T-cell (primary cell): ENCODE measurements at regions not wholly inside any gene's neighbourhood (a gene's known extent, or its start where the extent isn't known, plus 50 kb on each side); places are given as distances from the start of the nearest gene placed in this dataset.

Source experiments
- ATAC-seq, 4 experiments: fragments of 200-7000 bp in 3 of 4; fragments of 150-1000 bp in 1 of 4; cut with Tn5 transposase; replicated peaks in 1 of 4; 1 replicate in 3 of 4; 2 replicates in 1 of 4; pipeline ENCODE4 v1.10.0; 2021; ENCODE audit warnings: moderate library complexity in 3 of 4, mild to moderate bottlenecking in 2 of 4, moderate number of reproducible peaks in 1 of 4
- CTCF ChIA-PET, 2 donors: fragments of 300-600 bp; sonication (Branson Sonifier 250); formaldehyde crosslinking; loops; one replicate each; lab custom pipeline; 2022; ENCODE audit warnings: antibody characterized with exemption in 2 of 2; lab: Charles Lee
- POLR2A ChIA-PET, 2 donors: fragments of 300-600 bp; sonication (Branson Sonifier 250); formaldehyde crosslinking; loops; one replicate each; lab custom pipeline; 2022; ENCODE audit warnings: antibody characterized with exemption in 2 of 2; lab: Charles Lee
- DNase-seq, 35 experiments: peaks; one replicate each; pipeline versions ENCODE4 v3.0.0 to v3.0.0-alpha.2; 2013 to 2023
- H3K27ac ChIP-seq: one replicate; pipeline ENCODE4 v1.5.1; 2013; ENCODE audit warnings: low read length
- H3K27me3 ChIP-seq, 2 experiments: replicated peaks in 1 of 2; 1 replicate in 1 of 2; 2 replicates in 1 of 2; pipeline versions ENCODE4 v1.6.1 to v1.7.0; 2013; ENCODE audit warnings: low read length in 1 of 2, mixed read lengths in 1 of 2; ENCODE audit not compliant: control insufficient read depth in 2 of 2, insufficient read depth in 2 of 2; ENCODE audit errors: extremely low read depth in 1 of 2
- H3K36me3 ChIP-seq, 2 donors: 1 replicate in 1 of 2; 2 replicates in 1 of 2; pipeline versions ENCODE4 v1.6.1 to v1.7.0; 2013; ENCODE audit warnings: low read length in 1 of 2; ENCODE audit not compliant: control insufficient read depth in 2 of 2, insufficient read depth in 1 of 2; ENCODE audit errors: extremely low read depth in 1 of 2
- H3K4me1 ChIP-seq, 2 experiments: 1 replicate in 1 of 2; 2 replicates in 1 of 2; pipeline versions ENCODE4 v1.6.1 to v1.7.0; 2013; ENCODE audit warnings: low read length in 2 of 2, mixed read lengths in 1 of 2; ENCODE audit not compliant: insufficient read depth in 2 of 2, control insufficient read depth in 1 of 2; ENCODE audit errors: extremely low read depth in 1 of 2
- H3K4me3 ChIP-seq, 2 donors: 1 replicate in 1 of 2; 2 replicates in 1 of 2; pipeline versions ENCODE4 v1.5.1 to v1.7.0; 2013; ENCODE audit warnings: mild to moderate bottlenecking in 2 of 2, low read length in 1 of 2, moderate library complexity in 1 of 2; ENCODE audit not compliant: control insufficient read depth in 1 of 2; ENCODE audit errors: extremely low read depth in 1 of 2
- H3K9me3 ChIP-seq: 2 replicates; pipeline ENCODE4 v1.7.0; 2013
- H3K27ac Mint-ChIP-seq, 2 donors: one replicate each; pipeline ENCODE4 v1.8.0; 2020 to 2021; ENCODE audit warnings: mild to moderate bottlenecking in 2 of 2, mixed read lengths in 2 of 2
- H3K27me3 Mint-ChIP-seq, 2 donors: one replicate each; pipeline ENCODE4 v1.8.0; 2021 to 2022; ENCODE audit warnings: mixed read lengths in 2 of 2
- H3K36me3 Mint-ChIP-seq: one replicate; pipeline ENCODE4 v1.8.0; 2021; ENCODE audit warnings: mixed read lengths
- H3K4me1 Mint-ChIP-seq, 3 donors: one replicate each; pipeline ENCODE4 v1.8.0; 2020 to 2022; ENCODE audit warnings: mixed read lengths in 3 of 3, mild to moderate bottlenecking in 1 of 3
- H3K4me3 Mint-ChIP-seq, 3 donors: one replicate each; pipeline ENCODE4 v1.8.0; 2020 to 2022; ENCODE audit warnings: mild to moderate bottlenecking in 3 of 3, mixed read lengths in 3 of 3, moderate library complexity in 3 of 3
- H3K9me3 Mint-ChIP-seq, 3 donors: one replicate each; pipeline ENCODE4 v1.8.0; 2020 to 2022; ENCODE audit warnings: mixed read lengths in 3 of 3
- WGBS: methylation state at CpG from one replicate; pipeline ENCODE4 v1.1.5; 2013; ENCODE audit warnings: missing lambda C conversion rate; ENCODE audit not compliant: insufficient coverage; 5-methylcytosine and 5-hydroxymethylcytosine counted together

DNA sequence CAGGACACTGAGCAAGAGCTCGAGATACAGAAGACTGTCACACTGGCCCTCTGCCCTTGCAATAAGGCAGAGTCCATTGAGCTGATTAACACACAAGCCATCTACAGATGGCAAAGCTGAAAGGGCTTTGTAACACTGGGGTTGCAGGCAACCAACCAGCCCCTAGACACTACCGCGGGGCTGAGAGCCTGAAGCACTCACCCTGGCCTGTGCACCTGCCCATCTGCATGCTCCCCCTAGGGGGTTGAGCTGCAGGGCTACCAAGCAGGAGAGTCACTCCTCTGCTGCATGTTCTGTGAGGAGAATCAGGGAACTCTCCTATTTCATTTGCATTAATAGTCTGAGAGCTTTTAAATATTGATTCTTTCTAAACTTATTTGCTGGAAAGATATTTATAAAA is 128.1 kb upstream of the VIPR2 start:
- Mint-ChIP-seq H3K36me3 (no peaks in the 10 kb centered on the region), H3K9me3 (peaks cover 25 to 52% (median 30%) of the 10 kb centered on the region in 3 donors), H3K27ac (no peak overlapping the region), H3K27me3 (peaks cover 7 to 15% of the 10 kb centered on the region in 2 donors), H3K4me3 (no peak overlapping the region), H3K4me1 (no peaks in the 10 kb centered on the region)
- H3K9me3 ChIP-seq, result peaks cover 4% of the 10 kb centered on the region
- CTCF ChIA-PET, result no interaction called here
- H3K4me3 ChIP-seq, result no peak overlapping the region
- 44% methylated on average over 1 of the region's 3 CpGs for WGBS
- DNase-seq, result no peak
- POLR2A ChIA-PET, result no interaction called here
- peaks cover 0 to 7% of the 10 kb centered on the region in 2 experiments for H3K27me3 ChIP-seq
- no peaks in the 10 kb centered on the region for H3K4me1 ChIP-seq
- ATAC-seq, result no peak
- no peak overlapping the region for H3K27ac ChIP-seq
- no peaks in the 10 kb centered on the region for H3K36me3 ChIP-seq

DNA sequence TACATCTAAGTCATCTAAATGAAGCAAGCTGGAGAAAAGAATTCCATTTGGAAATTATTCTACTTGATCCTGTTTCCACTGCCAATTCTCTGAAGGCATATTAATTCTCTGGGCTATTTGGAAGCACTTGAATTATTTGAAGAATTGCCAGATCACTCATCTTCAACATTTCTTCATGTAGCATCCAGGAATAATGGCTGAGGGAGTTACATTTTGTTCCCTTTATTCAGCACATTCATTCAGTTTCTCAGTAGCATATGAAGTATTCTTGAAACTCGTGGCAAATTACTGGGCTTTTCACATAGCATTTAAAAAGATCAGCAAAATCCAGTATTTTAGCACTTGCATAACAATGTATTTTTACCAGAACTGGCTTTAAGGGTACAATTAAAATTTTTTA is 127.1 kb upstream of the VIPR2 start:
- Histone ChIP-seq H3K27ac (no peak overlapping the region), H3K9me3 (peaks cover 4% of the 10 kb centered on the region), H3K4me3 (no peak overlapping the region), H3K4me1 (no peaks in the 10 kb centered on the region), H3K36me3 (no peaks in the 10 kb centered on the region), H3K27me3 (peaks cover 0 to 7% of the 10 kb centered on the region in 2 experiments)
- no peaks in the 10 kb centered on the region for H3K4me1 Mint-ChIP-seq
- peaks cover 25 to 48% (median 27%) of the 10 kb centered on the region in 3 donors for H3K9me3 Mint-ChIP-seq
- peaks cover 7 to 9% of the 10 kb centered on the region in 2 donors for H3K27me3 Mint-ChIP-seq
- no peaks in the 10 kb centered on the region for H3K36me3 Mint-ChIP-seq
- no peak for DNase-seq
- no peak overlapping the region for H3K4me3 Mint-ChIP-seq
- WGBS, result no CpG with 5 or more reads among the region's 1 CpG
- CTCF ChIA-PET, result no interaction called here
- no peak for ATAC-seq
- H3K27ac Mint-ChIP-seq, result no peak overlapping the region
- POLR2A ChIA-PET, result no interaction called here

DNA sequence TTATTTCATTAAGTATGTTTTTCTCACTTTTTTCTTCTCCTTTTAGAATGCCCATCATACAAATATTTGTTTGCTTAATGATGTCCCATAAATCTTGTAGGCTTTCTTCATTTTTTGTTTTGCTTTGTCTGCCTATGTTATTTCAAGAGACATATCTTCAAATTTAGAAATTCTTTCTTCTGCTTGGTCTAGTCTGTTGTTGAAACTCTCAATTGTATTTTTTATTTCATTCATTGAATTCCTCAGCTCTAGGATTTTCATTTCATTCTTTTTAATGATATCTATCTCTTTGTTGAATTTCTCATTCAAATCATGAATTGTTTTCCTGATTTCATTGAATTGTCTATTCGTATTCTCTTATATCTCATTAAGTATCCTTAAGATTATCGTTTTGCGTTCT is 125.1 kb upstream of the VIPR2 start:
- no peak overlapping the region for H3K27ac ChIP-seq
- H3K4me3 ChIP-seq, result no peak overlapping the region
- H3K4me1 ChIP-seq, result no peaks in the 10 kb centered on the region
- H3K36me3 Mint-ChIP-seq, result no peaks in the 10 kb centered on the region
- peaks cover 20 to 39% (median 25%) of the 10 kb centered on the region in 3 donors for H3K9me3 Mint-ChIP-seq
- 100% methylated on average over 3 of the region's 3 CpGs for WGBS
- ATAC-seq (no peak), DNase-seq (no peak)
- POLR2A ChIA-PET, result no interaction called here
- no peak overlapping the region for H3K27ac Mint-ChIP-seq
- H3K4me1 Mint-ChIP-seq, result no peaks in the 10 kb centered on the region
- peaks cover 0 to 7% of the 10 kb centered on the region in 2 experiments for H3K27me3 ChIP-seq
- peaks cover 4% of the 10 kb centered on the region for H3K9me3 ChIP-seq
- no peak overlapping the region for H3K4me3 Mint-ChIP-seq
- peaks cover 4% of the 10 kb centered on the region in 2 donors for H3K27me3 Mint-ChIP-seq
- no peaks in the 10 kb centered on the region for H3K36me3 ChIP-seq
- CTCF ChIA-PET, result no interaction called here

DNA sequence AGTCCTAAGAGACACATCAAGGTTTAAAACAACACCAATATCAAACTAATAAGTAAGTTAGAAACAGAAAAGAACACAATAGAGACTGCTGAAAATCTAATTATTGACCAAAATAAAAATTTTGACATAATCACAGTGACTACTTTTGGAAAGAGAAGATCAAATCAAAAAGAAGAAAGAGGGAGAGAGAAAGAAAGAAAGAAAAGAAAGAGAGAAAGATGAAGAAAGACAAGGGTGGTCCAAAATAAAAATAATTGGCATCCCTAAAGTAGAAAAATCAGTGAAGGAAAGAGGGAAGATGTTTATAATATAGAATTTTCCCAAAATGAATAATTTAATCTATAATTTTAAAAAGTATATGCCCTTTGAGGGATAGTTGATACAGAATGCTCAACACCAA is 118.8 kb upstream of the VIPR2 start:
- H3K4me3 Mint-ChIP-seq, result no peak overlapping the region
- Histone ChIP-seq H3K4me1 (no peaks in the 10 kb centered on the region), H3K9me3 (no peaks in the 10 kb centered on the region), H3K4me3 (no peak overlapping the region), H3K36me3 (no peaks in the 10 kb centered on the region), H3K27me3 (no peaks in the 10 kb centered on the region), H3K27ac (no peak overlapping the region)
- no peak overlapping the region for H3K27ac Mint-ChIP-seq
- no peaks in the 10 kb centered on the region for H3K4me1 Mint-ChIP-seq
- H3K36me3 Mint-ChIP-seq, result no peaks in the 10 kb centered on the region
- CTCF ChIA-PET, result no interaction called here
- H3K27me3 Mint-ChIP-seq, result peaks cover 14 to 19% of the 10 kb centered on the region in 2 donors
- DNase-seq (no peak), ATAC-seq (no peak)
- H3K9me3 Mint-ChIP-seq, result peaks cover 18 to 33% (median 19%) of the 10 kb centered on the region in 3 donors
- POLR2A ChIA-PET, result no interaction called here

DNA sequence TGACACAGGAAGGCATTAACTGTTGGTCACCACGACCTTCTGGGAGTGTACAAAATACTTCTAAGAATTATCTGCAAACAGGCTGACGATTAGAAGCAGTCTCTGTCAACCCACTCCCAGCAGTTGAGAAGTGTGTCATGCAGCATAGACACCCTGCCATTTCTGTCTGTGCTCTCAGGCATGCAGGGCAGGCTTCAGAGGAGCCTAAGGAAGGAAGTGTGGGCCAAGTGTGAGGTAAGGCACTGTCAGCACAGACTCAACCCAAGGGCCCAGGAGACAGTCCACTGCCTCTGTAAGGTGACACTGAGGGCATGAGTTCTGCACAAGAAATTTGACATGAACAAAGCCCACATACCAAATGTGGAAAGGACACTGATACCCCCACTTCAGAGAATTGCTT is 109.0 kb upstream of the VIPR2 start:
- ChIA-PET CTCF (no interaction called here), POLR2A (no interaction called here)
- H3K9me3 Mint-ChIP-seq, result no peaks in the 10 kb centered on the region
- H3K36me3 Mint-ChIP-seq, result no peaks in the 10 kb centered on the region
- H3K4me1 Mint-ChIP-seq, result peaks cover 0 to 9% (median 4%) of the 10 kb centered on the region in 3 donors
- Histone ChIP-seq H3K27ac (no peak overlapping the region), H3K9me3 (no peaks in the 10 kb centered on the region), H3K27me3 (peaks cover 0 to 10% of the 10 kb centered on the region in 2 experiments), H3K4me1 (peaks cover 0 to 8% of the 10 kb centered on the region in 2 experiments), H3K36me3 (no peaks in the 10 kb centered on the region), H3K4me3 (no peak overlapping the region)
- H3K27ac Mint-ChIP-seq, result no peak overlapping the region
- H3K27me3 Mint-ChIP-seq, result peaks cover 17 to 22% of the 10 kb centered on the region in 2 donors
- peak in 1 of 4 experiments; percentile 55 for ATAC-seq
- WGBS, result 25% methylated on average over 1 of the region's 2 CpGs
- no peak overlapping the region for H3K4me3 Mint-ChIP-seq
- peak in 5 of 35 experiments; percentile 2 to 22 (median 4) for DNase-seq

DNA sequence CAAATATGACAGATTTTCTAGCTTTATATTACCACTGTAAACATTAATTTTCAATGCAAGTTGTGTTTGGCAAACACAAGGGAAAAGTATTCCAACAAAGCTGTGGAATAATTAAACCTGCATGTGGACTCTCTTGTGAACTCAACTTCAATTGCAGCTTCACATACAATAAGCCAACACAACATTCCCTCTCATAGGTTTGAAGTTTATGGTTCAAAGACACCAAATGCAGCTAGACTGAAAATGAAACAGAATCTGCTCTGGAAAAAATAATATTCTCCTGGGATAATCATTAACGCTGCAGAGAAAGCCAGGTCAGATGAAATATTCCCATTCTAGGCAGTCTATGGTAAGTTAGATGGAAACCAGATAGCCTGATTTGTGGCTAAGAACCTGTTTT is 105.8 kb upstream of the VIPR2 start:
- H3K4me3 ChIP-seq, result no peak overlapping the region
- DNase-seq (no peak), ATAC-seq (no peak)
- Mint-ChIP-seq H3K36me3 (no peaks in the 10 kb centered on the region), H3K27ac (no peak overlapping the region), H3K27me3 (peaks cover 12 to 22% of the 10 kb centered on the region in 2 donors), H3K4me3 (no peak overlapping the region), H3K4me1 (peaks cover 0 to 14% (median 4%) of the 10 kb centered on the region in 3 donors), H3K9me3 (no peaks in the 10 kb centered on the region)
- H3K9me3 ChIP-seq, result no peaks in the 10 kb centered on the region
- WGBS, result no CpG with 5 or more reads among the region's 1 CpG
- ChIA-PET POLR2A (no interaction called here), CTCF (no interaction called here)
- no peaks in the 10 kb centered on the region for H3K36me3 ChIP-seq
- H3K27ac ChIP-seq, result no peak overlapping the region
- peaks cover 0 to 8% of the 10 kb centered on the region in 2 experiments for H3K4me1 ChIP-seq
- H3K27me3 ChIP-seq, result peaks cover 0 to 5% of the 10 kb centered on the region in 2 experiments

DNA sequence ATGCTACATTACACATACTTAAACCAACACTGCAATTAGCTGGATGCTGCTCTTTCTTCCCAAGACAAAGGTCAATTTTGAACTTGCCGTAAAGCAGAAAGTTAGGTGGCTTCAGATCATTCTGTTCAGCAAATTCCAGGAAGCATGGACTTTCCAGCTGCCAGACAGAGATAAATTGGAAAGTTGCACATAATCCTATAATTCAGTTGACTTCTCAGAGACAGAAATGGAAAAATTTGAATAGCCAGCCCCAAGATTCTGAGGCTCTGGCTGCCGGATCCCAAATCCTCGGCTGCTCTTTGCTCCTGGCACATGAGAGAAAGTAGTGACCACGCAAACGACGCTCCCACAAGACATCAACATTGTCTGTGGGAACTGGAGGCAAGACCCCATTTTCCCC is 105.0 kb upstream of the VIPR2 start:
- H3K27ac Mint-ChIP-seq, result no peak overlapping the region
- Histone ChIP-seq H3K36me3 (no peaks in the 10 kb centered on the region), H3K9me3 (no peaks in the 10 kb centered on the region), H3K4me3 (no peak overlapping the region), H3K27ac (no peak overlapping the region), H3K4me1 (peaks cover 0 to 8% of the 10 kb centered on the region in 2 experiments), H3K27me3 (no peaks in the 10 kb centered on the region)
- peaks cover 0 to 14% (median 4%) of the 10 kb centered on the region in 3 donors for H3K4me1 Mint-ChIP-seq
- no peak for DNase-seq
- no peaks in the 10 kb centered on the region for H3K36me3 Mint-ChIP-seq
- 95% methylated on average over 3 of the region's 6 CpGs for WGBS
- peaks cover 11 to 21% of the 10 kb centered on the region in 2 donors for H3K27me3 Mint-ChIP-seq
- no peaks in the 10 kb centered on the region for H3K9me3 Mint-ChIP-seq
- ChIA-PET CTCF (no interaction called here), POLR2A (no interaction called here)
- no peak overlapping the region for H3K4me3 Mint-ChIP-seq
- no peak for ATAC-seq
